Muscle layer of colon (tissue), 2 donors: ENCODE measurements at regions not wholly inside any gene's neighbourhood (a gene's known extent, or its start where the extent isn't known, plus 50 kb on each side); places are given as distances from the start of the nearest gene placed in this dataset.

Experiments
- H3K27ac ChIP-seq: one replicate; pipeline ENCODE4 v1.7.0; 2013; ENCODE audit warnings: low read depth, mild to moderate bottlenecking, low read length, moderate library complexity
- H3K27me3 ChIP-seq, 2 donors: one replicate each; pipeline ENCODE4 v1.7.0; 2013; ENCODE audit warnings: low read length in 2 of 2, mild to moderate bottlenecking in 2 of 2; ENCODE audit not compliant: insufficient read depth in 2 of 2, control insufficient read depth in 1 of 2
- H3K36me3 ChIP-seq: one replicate; pipeline ENCODE4 v1.7.0; 2013; ENCODE audit warnings: mild to moderate bottlenecking, low read length; ENCODE audit not compliant: insufficient read depth
- H3K4me1 ChIP-seq: one replicate; pipeline ENCODE4 v1.7.0; 2013; ENCODE audit warnings: mild to moderate bottlenecking, low read length; ENCODE audit not compliant: insufficient read depth
- H3K4me3 ChIP-seq, 2 donors: one replicate each; pipeline ENCODE4 v1.7.0; 2013; ENCODE audit warnings: low read length in 2 of 2, low read depth in 1 of 2, mild to moderate bottlenecking in 1 of 2, moderate library complexity in 1 of 2
- H3K9ac ChIP-seq: one replicate; pipeline ENCODE4 v1.7.0; 2013; ENCODE audit warnings: low read length
- H3K9me3 ChIP-seq: one replicate; pipeline ENCODE4 v1.7.0; 2013; ENCODE audit warnings: mild to moderate bottlenecking, low read length
- donor health status: abdominal sarcoma.
- donor health status: Adenocarcinoma of cecum.

DNA sequence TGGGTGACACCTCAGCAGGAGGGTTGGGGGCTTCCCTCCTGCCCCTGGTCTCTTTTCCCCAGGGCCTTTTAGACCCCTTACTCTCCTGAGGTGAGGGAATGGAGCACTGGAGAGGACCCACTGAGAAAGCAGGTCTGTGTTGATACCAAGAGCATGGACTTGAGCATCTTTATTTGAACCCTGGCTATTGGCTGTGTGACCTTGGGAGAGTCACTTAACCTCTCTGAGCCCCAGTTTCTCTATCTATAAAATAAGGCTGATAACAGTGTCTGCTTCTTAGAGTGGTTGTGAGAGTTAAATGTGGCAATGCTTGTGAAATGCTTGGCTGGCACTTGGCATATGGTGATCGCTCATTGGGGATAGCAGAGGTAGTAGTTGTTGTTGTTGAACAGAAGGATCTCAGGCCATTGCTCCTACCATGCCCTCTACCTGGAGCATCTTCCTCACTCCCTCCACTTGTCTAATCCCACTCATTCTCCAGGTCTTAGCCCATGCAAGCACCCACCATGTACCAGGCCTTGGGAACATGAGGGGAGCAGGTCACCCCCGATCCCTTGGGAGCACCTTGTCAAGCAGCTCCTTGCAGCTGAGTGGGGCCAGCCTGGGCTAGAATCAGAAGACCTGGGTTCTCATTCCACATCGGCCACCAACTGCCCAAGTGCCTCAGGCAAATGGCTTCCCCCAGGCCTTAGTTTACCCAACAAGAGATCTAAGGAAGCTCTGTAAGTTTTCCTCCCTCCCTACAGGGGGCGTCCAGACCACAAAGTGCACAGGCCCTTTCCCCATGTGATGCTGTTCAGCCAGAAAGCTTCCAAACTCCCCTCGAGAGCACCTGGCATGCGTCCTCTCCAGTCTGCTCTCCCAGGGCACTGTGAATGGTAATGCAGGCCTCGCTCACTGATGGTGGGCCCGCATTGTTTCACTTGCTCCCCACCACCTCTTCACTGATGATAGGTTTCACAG, 96.7 kb downstream of the LSM3 start:
- Histone ChIP-seq H3K4me1 (no peaks in the 10 kb centered on the region), H3K27ac (no peak overlapping the region), H3K4me3 (no peak overlapping the region), H3K36me3 (no peaks in the 10 kb centered on the region), H3K9ac (no peak overlapping the region), H3K27me3 (no peaks in the 10 kb centered on the region), H3K9me3 (no peaks in the 10 kb centered on the region)

DNA sequence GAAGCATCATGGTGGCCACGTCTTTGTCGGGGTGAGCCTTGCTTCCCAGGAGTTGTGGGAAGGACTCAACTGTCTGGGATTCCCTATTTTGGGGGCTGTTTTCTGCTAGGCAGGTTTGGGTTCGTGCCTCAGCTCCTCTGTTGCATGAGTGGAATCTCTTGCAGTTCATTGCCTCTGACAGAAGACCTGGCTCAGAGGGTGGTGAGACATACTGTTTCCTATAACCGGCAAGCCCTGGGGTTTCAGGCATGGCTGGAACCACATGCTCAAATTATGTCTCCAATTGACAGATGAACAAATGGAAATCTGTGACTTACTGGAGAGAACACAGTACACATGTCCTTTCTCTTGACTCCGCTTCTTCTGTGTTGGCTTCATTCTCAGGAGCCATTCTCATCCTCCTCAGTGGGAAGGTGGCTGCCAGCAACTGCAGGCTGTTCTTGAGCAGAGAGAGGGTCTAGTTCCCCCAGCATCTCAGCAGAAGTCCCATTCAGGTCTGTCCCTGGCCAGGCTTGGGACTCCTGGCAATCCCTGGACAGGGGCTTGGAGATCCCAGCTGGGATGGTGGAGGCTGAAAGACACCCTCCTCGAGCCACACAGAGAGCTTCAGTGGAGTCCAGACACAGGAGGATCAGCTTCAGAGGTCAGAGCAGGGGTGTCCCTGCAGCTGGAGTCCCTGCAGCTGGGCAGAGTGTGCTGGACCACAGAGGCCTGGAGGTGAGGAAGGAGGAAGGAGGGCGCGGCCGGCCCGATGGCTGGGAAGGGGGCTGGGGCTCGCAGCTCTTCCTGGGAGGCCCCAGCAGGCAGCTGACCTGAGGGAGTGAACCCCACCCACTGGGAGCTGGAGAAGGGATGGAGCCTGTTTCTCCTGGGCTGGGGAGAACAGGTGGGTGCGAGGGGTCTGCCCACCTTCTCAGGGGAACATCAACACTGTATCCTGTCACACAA, 97.6 kb downstream of the LSM3 start:
- Histone ChIP-seq H3K9ac (no peak overlapping the region), H3K27ac (no peak overlapping the region), H3K27me3 (no peaks in the 10 kb centered on the region), H3K36me3 (no peaks in the 10 kb centered on the region), H3K9me3 (no peaks in the 10 kb centered on the region), H3K4me3 (no peak overlapping the region), H3K4me1 (no peaks in the 10 kb centered on the region)

DNA sequence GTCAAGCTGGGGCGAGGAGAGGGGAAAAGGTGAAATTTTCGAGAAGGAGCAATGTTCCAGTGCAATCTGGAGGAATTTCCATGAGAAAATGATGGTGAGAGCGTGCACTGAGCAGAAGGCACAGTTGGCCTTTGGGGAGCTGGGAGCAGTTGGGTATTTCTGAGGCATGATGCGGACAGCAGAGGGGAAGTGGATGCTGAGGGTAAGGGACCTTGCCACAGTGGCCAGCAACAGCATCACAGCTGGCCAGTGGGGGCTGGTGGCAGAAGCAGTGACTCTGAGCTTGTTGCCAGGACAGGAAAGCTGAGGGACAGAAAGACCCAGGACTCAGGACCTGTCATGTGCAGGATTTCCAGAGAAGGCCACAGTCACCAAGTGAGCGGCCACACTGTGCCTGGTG, 98.9 kb downstream of the LSM3 start:
- H3K36me3 ChIP-seq, result no peaks in the 10 kb centered on the region
- H3K9ac ChIP-seq, result no peak overlapping the region
- H3K27ac ChIP-seq, result no peak overlapping the region
- no peaks in the 10 kb centered on the region for H3K4me1 ChIP-seq
- H3K27me3 ChIP-seq, result no peaks in the 10 kb centered on the region
- no peaks in the 10 kb centered on the region for H3K9me3 ChIP-seq
- H3K4me3 ChIP-seq, result no peak overlapping the region

DNA sequence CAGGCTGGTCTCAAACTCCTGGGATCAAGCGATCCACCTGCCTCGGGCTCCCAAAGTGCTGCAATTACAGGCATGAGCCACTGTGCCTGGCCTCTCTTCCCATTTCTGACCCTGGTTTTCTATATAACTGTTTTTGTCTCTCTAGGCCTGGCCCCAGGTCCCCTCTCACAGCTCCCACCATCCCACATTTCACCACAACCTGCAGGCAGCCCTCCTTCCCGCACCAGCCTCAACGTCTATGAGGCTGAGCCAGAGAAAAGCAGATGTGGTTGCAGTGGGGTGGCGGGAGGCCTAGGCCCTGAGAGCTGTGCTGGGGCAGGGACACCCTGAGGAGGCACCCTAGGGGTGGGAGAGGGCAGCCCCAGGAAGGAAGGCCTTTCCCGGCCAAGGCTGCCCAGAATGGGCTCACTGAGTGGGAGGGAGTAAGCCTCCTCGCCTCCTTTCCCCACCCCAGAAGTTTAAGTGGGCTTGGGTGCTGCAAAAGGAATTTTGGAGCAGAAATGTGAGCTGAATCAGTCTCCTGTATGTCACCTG, 99.7 kb downstream of the LSM3 start:
- no peaks in the 10 kb centered on the region for H3K36me3 ChIP-seq
- no peak overlapping the region for H3K27ac ChIP-seq
- no peak overlapping the region for H3K4me3 ChIP-seq
- no peaks in the 10 kb centered on the region for H3K4me1 ChIP-seq
- H3K27me3 ChIP-seq, result no peaks in the 10 kb centered on the region
- no peak overlapping the region for H3K9ac ChIP-seq
- no peaks in the 10 kb centered on the region for H3K9me3 ChIP-seq

DNA sequence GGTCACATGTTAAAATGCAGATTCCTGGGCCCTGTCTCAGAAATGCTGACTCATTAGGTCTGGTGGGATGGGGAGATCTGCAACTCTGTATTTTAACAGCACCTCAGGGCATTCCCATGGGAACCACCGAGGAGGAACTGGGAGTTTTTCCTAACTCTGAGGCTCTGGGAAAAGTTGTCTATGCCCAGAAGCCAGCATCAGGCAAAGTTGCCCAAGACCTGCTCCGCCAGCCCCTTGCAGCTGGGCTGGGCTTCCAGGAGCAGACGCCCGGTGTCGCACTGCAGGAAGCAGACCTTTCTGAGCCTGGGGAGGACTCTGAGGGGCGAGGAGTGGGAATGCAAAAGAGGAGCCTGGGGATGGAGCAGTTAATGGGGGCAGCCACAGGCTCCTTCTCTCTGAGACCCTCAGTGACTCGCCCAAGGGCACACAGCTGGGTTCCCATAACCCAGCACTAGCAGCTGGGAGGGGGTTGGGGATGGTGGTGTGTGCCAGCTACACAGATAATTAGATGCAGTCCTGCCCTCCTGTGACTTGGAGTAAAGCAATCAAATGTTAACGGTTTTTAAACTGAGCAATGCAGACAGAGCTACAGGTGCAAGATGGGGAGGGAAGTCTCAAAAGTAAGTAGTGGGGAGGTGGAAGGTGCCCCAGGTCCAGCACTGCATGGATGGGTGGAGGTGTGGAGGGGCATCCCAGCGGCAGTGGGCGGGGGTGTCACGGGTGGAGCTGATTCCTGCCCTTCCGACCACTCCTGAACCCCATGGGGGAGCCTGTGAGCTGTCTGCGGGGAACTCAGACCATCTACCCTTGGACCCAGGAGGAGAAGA, 100.4 kb downstream of the LSM3 start:
- Histone ChIP-seq H3K9me3 (no peaks in the 10 kb centered on the region), H3K27me3 (no peaks in the 10 kb centered on the region), H3K36me3 (no peaks in the 10 kb centered on the region), H3K4me3 (no peak overlapping the region), H3K4me1 (no peaks in the 10 kb centered on the region), H3K27ac (no peak overlapping the region), H3K9ac (no peak overlapping the region)

DNA sequence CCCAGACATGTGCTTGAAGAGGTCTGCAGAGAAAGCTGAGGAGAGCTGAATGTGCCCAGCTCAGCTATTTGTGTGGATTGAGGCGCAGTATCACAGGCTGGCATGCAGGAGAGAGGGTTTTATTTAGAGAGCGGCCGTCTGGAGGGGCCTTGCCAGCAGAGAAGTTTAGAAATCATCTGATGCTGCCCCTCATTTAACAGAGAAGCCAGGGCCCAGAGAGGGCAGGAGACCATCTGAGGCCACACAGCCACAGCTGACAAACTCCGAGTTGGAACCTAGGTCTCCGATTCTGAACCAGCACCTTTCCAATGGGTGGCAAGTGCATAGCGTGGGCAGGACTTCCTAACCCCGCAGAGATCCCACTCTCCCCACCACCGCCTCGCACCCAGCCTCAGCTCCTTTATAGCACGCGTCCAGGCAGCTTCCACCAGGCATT, 101.0 kb downstream of the LSM3 start:
- H3K9ac ChIP-seq, result no peak overlapping the region
- no peaks in the 10 kb centered on the region for H3K9me3 ChIP-seq
- H3K27me3 ChIP-seq, result no peaks in the 10 kb centered on the region
- no peak overlapping the region for H3K27ac ChIP-seq
- H3K4me1 ChIP-seq, result no peaks in the 10 kb centered on the region
- H3K36me3 ChIP-seq, result no peaks in the 10 kb centered on the region
- H3K4me3 ChIP-seq, result no peak overlapping the region

DNA sequence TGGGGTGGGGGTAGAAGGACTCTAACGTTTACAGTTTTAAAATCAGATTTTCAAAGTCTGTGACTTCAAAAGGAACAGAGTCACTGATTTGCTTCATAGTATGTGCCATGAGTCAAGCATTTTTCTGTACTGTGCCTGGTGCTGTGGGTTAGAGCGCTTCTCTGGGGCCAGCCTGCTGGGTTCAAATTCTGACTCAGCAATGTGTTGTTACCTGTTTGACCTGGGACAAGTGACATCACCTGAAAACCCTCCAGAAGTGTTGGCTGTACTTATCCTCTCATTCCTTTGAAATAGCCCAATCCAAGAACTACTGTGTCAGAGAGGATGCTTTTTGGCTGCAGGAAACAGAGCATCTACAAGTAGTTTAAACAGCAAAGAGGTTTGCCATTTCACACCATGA, 101.7 kb downstream of the LSM3 start:
- Histone ChIP-seq H3K9ac (no peak overlapping the region), H3K9me3 (no peaks in the 10 kb centered on the region), H3K27ac (no peak overlapping the region), H3K4me3 (no peak overlapping the region), H3K27me3 (no peaks in the 10 kb centered on the region), H3K36me3 (no peaks in the 10 kb centered on the region), H3K4me1 (no peaks in the 10 kb centered on the region)

- Histone ChIP-seq H3K9ac (no peak overlapping the region), H3K36me3 (no peaks in the 10 kb centered on the region), H3K9me3 (no peaks in the 10 kb centered on the region), H3K27me3 (no peaks in the 10 kb centered on the region), H3K4me3 (no peak overlapping the region), H3K4me1 (no peaks in the 10 kb centered on the region), H3K27ac (no peak overlapping the region)
Measured at GRCh38 chr3:14281053-14281452, 102.4 kb downstream of the LSM3 start.

DNA sequence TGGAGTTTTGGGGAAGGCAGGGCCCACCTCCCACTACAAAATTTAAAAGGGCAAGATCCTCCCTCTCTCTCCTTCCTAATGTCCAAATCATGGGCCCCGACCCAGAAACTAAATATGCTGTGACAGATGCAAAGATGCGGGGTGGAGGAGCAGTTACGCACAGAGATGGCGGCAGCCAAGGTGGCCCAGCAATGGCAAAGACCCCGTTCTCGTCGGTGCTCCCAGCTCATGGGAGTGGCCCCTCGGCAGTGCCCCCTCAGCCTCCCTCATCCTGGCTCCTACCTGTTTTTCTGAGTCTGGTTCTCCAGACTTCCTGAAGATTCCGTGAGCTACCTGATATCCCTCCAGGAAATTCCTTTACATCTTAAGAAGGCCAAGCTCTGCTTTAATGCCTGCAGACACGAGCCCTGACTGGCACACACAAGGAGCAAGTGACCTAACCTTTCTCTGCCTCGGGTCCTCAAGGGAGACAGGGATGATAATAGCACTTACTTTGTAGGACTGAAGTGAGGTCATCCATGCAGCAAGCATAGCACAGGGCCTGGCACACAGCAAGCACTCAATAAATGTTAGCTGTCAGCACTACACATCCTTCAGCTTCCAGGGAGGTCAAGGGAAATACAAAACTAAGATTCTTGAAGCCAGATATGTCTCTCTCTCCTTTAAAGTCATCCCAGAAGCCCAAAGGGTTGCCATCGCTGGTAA, 103.5 kb downstream of the LSM3 start:
- no peaks in the 10 kb centered on the region for H3K9me3 ChIP-seq
- no peaks in the 10 kb centered on the region for H3K4me1 ChIP-seq
- no peak overlapping the region for H3K27ac ChIP-seq
- no peak overlapping the region for H3K9ac ChIP-seq
- no peaks in the 10 kb centered on the region for H3K27me3 ChIP-seq
- H3K4me3 ChIP-seq, result no peak overlapping the region
- H3K36me3 ChIP-seq, result no peaks in the 10 kb centered on the region

- no peaks in the 10 kb centered on the region for H3K36me3 ChIP-seq
- no peak overlapping the region for H3K27ac ChIP-seq
- no peaks in the 10 kb centered on the region for H3K9me3 ChIP-seq
- no peaks in the 10 kb centered on the region for H3K4me1 ChIP-seq
- H3K4me3 ChIP-seq, result no peak overlapping the region
- H3K27me3 ChIP-seq, result no peaks in the 10 kb centered on the region
- H3K9ac ChIP-seq, result no peak overlapping the region
Measured at GRCh38 chr3:14282706-14283075, 104.1 kb downstream of the LSM3 start.
